H9 (cell line): ENCODE measurements at regions not wholly inside any gene's neighbourhood (a gene's known extent, or its start where the extent isn't known, plus 50 kb on each side); places are given as distances from the start of the nearest gene placed in this dataset.

ENCODE experiments used
- DNase-seq: peaks from one replicate; pipeline ENCODE4 v3.0.0-alpha.2; 2017
- H2AFZ ChIP-seq: one replicate; pipeline ENCODE4 v1.6.1; 2013; ENCODE audit warnings: mild to moderate bottlenecking, low read length, control low read depth, moderate library complexity
- H2AK5ac ChIP-seq: 2 replicates; pipeline ENCODE4 v1.6.1; 2013; ENCODE audit warnings: low read length, control low read depth, mixed read lengths; ENCODE audit not compliant: insufficient read length
- H2BK120ac ChIP-seq: one replicate; pipeline ENCODE4 v1.6.1; 2013; ENCODE audit warnings: low read depth, mild to moderate bottlenecking, low read length, control low read depth, inconsistent platforms; ENCODE audit not compliant: poor library complexity, severe bottlenecking
- H2BK12ac ChIP-seq: 2 replicates; pipeline ENCODE4 v1.6.1; 2013; ENCODE audit warnings: low read length, control low read depth, mixed read lengths, low read depth; ENCODE audit not compliant: insufficient read length
- H2BK15ac ChIP-seq: 2 replicates; pipeline ENCODE4 v1.6.1; 2013; ENCODE audit warnings: low read depth, low read length, control low read depth
- H2BK20ac ChIP-seq: one replicate; pipeline ENCODE4 v1.6.1; 2013; ENCODE audit warnings: low read depth, mild to moderate bottlenecking, low read length, control low read depth, inconsistent platforms; ENCODE audit not compliant: poor library complexity, severe bottlenecking
- H2BK5ac ChIP-seq: 2 replicates; pipeline ENCODE4 v1.6.1; 2013; ENCODE audit warnings: low read length, control low read depth, mixed read lengths; ENCODE audit not compliant: insufficient read length
- H3K14ac ChIP-seq: 2 replicates; pipeline ENCODE4 v1.6.1; 2013; ENCODE audit warnings: low read length, control low read depth; ENCODE audit not compliant: insufficient read depth
- H3K18ac ChIP-seq: 2 replicates; pipeline ENCODE4 v1.6.1; 2013; ENCODE audit warnings: low read depth, mild to moderate bottlenecking, mixed read lengths, low read length, control low read depth; ENCODE audit not compliant: insufficient read length
- H3K23ac ChIP-seq: 2 replicates; pipeline ENCODE4 v1.6.1; 2013; ENCODE audit warnings: low read length, control low read depth, mixed read lengths, low read depth; ENCODE audit not compliant: insufficient read length
- H3K23me2 ChIP-seq: 2 replicates; pipeline ENCODE4 v1.6.1; 2013; ENCODE audit warnings: low read depth, mild to moderate bottlenecking, mixed read lengths, low read length, control low read depth; ENCODE audit not compliant: insufficient read length, poor library complexity, severe bottlenecking
- H3K27ac ChIP-seq: 2 replicates; pipeline ENCODE4 v1.5.1; 2013; ENCODE audit warnings: low read length, control low read depth, mixed read lengths, low read depth; ENCODE audit not compliant: insufficient read length
- H3K27me3 ChIP-seq: 2 replicates; pipeline ENCODE4 v1.6.1; 2013; ENCODE audit warnings: low read length, control low read depth, inconsistent platforms; ENCODE audit not compliant: insufficient read depth
- H3K4ac ChIP-seq: 2 replicates; pipeline ENCODE4 v1.6.1; 2013; ENCODE audit warnings: low read depth, mild to moderate bottlenecking, control low read depth, inconsistent platforms, low read length, moderate library complexity
- H3K4me1 ChIP-seq: 2 replicates; pipeline ENCODE4 v1.6.1; 2013; ENCODE audit warnings: low read length, control low read depth, inconsistent platforms; ENCODE audit not compliant: insufficient read depth
- H3K4me2 ChIP-seq: 2 replicates; pipeline ENCODE4 v1.6.1; 2013; ENCODE audit warnings: low read length, control low read depth, mixed read lengths; ENCODE audit not compliant: insufficient read length, insufficient read depth
- H3K56ac ChIP-seq: 2 replicates; pipeline ENCODE4 v1.6.1; 2013; ENCODE audit warnings: low read depth, mild to moderate bottlenecking, mixed read lengths, low read length, control low read depth; ENCODE audit not compliant: insufficient read length
- H3K79me1 ChIP-seq: 2 replicates; pipeline ENCODE4 v1.6.1; 2013; ENCODE audit warnings: low read depth, mild to moderate bottlenecking, moderate library complexity, low read length, control low read depth, inconsistent platforms; ENCODE audit not compliant: insufficient read depth, poor library complexity, severe bottlenecking
- H3K79me2 ChIP-seq: 2 replicates; pipeline ENCODE4 v1.6.1; 2013; ENCODE audit warnings: low read length, control low read depth, inconsistent platforms; ENCODE audit not compliant: insufficient read depth
- H3K9ac ChIP-seq: 2 replicates; pipeline ENCODE4 v1.6.1; 2013; ENCODE audit warnings: low read length, control low read depth, mixed read lengths; ENCODE audit not compliant: insufficient read length; ENCODE audit errors: extremely low read depth
- H3K9me3 ChIP-seq: one replicate; pipeline ENCODE4 v1.6.1; 2013; ENCODE audit warnings: low read depth, low read length, inconsistent platforms; ENCODE audit not compliant: control insufficient read depth
- H3T11ph ChIP-seq: one replicate; pipeline ENCODE4 v1.6.1; 2013; ENCODE audit warnings: mild to moderate bottlenecking, low read length, control low read depth, inconsistent platforms
- H4K20me1 ChIP-seq: one replicate; pipeline ENCODE4 v1.6.1; 2013; ENCODE audit not compliant: control insufficient read depth, insufficient read length, insufficient read depth
- H4K5ac ChIP-seq: 2 replicates; pipeline ENCODE4 v1.6.1; 2013; ENCODE audit warnings: low read depth, mild to moderate bottlenecking, mixed read lengths, low read length, control low read depth; ENCODE audit not compliant: insufficient read length
- H4K8ac ChIP-seq: replicated peaks from 2 replicates; pipeline ENCODE4 v1.6.1; 2013; ENCODE audit warnings: low read length, control low read depth, mixed read lengths, low read depth; ENCODE audit not compliant: insufficient read length
- H4K91ac ChIP-seq: 2 replicates; pipeline ENCODE4 v1.6.1; 2013; ENCODE audit warnings: low read depth, mild to moderate bottlenecking, moderate library complexity, mixed read lengths, low read length, control low read depth; ENCODE audit not compliant: insufficient read length
- H3K27ac Mint-ChIP-seq, 3 experiments: 2 replicates in 2 of 3; 3 replicates in 1 of 3; pipeline ENCODE4 v1.8.0; 2020 to 2021; ENCODE audit warnings: mixed read lengths in 3 of 3, mild to moderate bottlenecking in 1 of 3, moderate library complexity in 1 of 3
- H3K27me3 Mint-ChIP-seq: 2 replicates; pipeline ENCODE4 v1.8.0; 2021; ENCODE audit warnings: low read depth, mild to moderate bottlenecking, moderate library complexity, mixed read lengths
- H3K36me3 Mint-ChIP-seq, 3 experiments: 2 replicates in 2 of 3; 3 replicates in 1 of 3; pipeline ENCODE4 v1.8.0; 2020 to 2021; ENCODE audit warnings: low read depth in 3 of 3, mixed read lengths in 3 of 3; ENCODE audit not compliant: insufficient read depth in 1 of 3
- H3K4me1 Mint-ChIP-seq, 2 experiments: 2 replicates each; pipeline ENCODE4 v1.8.0; 2020; ENCODE audit warnings: mixed read lengths in 2 of 2
- H3K4me3 Mint-ChIP-seq, 2 experiments: 2 replicates in 1 of 2; 3 replicates in 1 of 2; pipeline ENCODE4 v1.8.0; 2020 to 2021; ENCODE audit warnings: mild to moderate bottlenecking in 2 of 2, mixed read lengths in 2 of 2, moderate library complexity in 1 of 2
- H3K9me3 Mint-ChIP-seq, 2 experiments: 2 replicates in 1 of 2; 3 replicates in 1 of 2; pipeline ENCODE4 v1.8.0; 2020; ENCODE audit warnings: mild to moderate bottlenecking in 2 of 2, mixed read lengths in 2 of 2, moderate library complexity in 1 of 2
- CTCF ChIP-seq: fragments of 200-600 bp; sonication (generic); conservative IDR thresholded peaks from 3 replicates; pipeline ENCODE4 v1.8.0; 2021; ENCODE audit warnings: antibody characterized with exemption, mild to moderate bottlenecking
- WGBS: extraction: QIAGEN DNeasy Blood & Tissue Kit; methylation state at CpG from one replicate; pipeline ENCODE4 v1.1.7; 2013; ENCODE audit warnings: missing lambda C conversion rate, low lambda C conversion rate, mixed read lengths; ENCODE audit not compliant: insufficient read length; ENCODE audit errors: extremely low coverage; 5-methylcytosine and 5-hydroxymethylcytosine counted together

GRCh38 chr4:135197641-135198040, 996.1 kb upstream of the PABPC4L start:
- no peak overlapping the region for H4K8ac ChIP-seq
- H3K27me3 ChIP-seq = no peaks in the 10 kb centered on the region
- H2BK20ac ChIP-seq = no peak overlapping the region
- no peak overlapping the region for H4K91ac ChIP-seq
- H3K4ac ChIP-seq = no peak overlapping the region
- no peak overlapping the region for H3K56ac ChIP-seq
- no peak overlapping the region for H2BK120ac ChIP-seq
- H3K9me3 ChIP-seq = no peaks in the 10 kb centered on the region
- no peak overlapping the region for H3T11ph ChIP-seq
- H2BK12ac ChIP-seq = no peak overlapping the region
- Mint-ChIP-seq H3K27me3 (no peaks in the 10 kb centered on the region), H3K4me3 (no peak overlapping the region), H3K4me1 (peaks cover 6% of the 10 kb centered on the region in 2 experiments), H3K36me3 (peaks cover 0 to 20% (median 7%) of the 10 kb centered on the region in 3 experiments; a peak in 6 of 7 replicates), H3K9me3 (peaks cover 6 to 7% of the 10 kb centered on the region in 2 experiments; a peak in 4 of 5 replicates), H3K27ac (peak overlapping the region in 1 of 3 experiments; percentile 48; a peak in 1 of 7 replicates)
- H3K9ac ChIP-seq = no peak overlapping the region
- H3K27ac ChIP-seq = no peak overlapping the region
- no peaks in the 10 kb centered on the region for H3K23me2 ChIP-seq
- no peak for TF ChIP-seq CTCF
- H2AK5ac ChIP-seq = no peak overlapping the region
- H3K18ac ChIP-seq = no peak overlapping the region
- no peak overlapping the region for H3K4me2 ChIP-seq
- H3K79me2 ChIP-seq = no peaks in the 10 kb centered on the region
- H4K5ac ChIP-seq = no peak overlapping the region
- H3K4me1 ChIP-seq = no peaks in the 10 kb centered on the region
- no CpG with 5 or more reads among the region's 1 CpG for WGBS
- H2BK5ac ChIP-seq = no peak overlapping the region
- no peak for DNase-seq
- no peaks in the 10 kb centered on the region for H3K79me1 ChIP-seq
- no peaks in the 10 kb centered on the region for H4K20me1 ChIP-seq
- no peak overlapping the region for H3K14ac ChIP-seq
- no peak overlapping the region for H2BK15ac ChIP-seq
- no peak overlapping the region for H2AFZ ChIP-seq
- no peak overlapping the region for H3K23ac ChIP-seq
